ENCODE measurements at regions not wholly inside any gene's neighbourhood (a gene's known extent, or its start where the extent isn't known, plus 50 kb on each side); places are given as distances from the start of the nearest gene placed in this dataset.

DNA sequence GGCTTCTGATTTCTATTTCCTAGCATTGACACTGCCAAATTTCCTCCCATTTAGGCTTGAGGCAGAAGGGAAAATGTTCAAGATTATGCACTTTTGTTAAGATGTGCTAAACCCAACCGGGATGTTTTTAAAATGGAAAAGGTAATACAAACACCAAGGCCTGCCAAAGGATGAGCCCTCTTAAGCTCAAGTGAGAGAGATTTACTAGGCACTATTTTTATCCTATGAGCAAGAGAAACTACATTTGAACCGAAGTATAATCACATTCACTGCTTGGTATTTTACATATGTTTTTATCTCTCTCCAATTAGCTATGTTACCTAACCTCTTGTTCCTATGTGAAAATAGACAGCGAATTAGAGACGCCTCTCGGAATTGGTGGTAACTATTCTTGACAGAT, 295.8 kb downstream of the GABRB3 start:
- Histone ChIP-seq H3K4me3 (ENCODE audit: low read length) (no peak overlapping the region), H3K9me3 (ENCODE audit: insufficient read depth, low read depth, low read length) (peaks cover 9% of the 10 kb centered on the region), H3K9ac (ENCODE audit: low read depth, low read length) (no peak overlapping the region), H3K4me1 (ENCODE audit: insufficient read depth, low read length) (peaks cover 4% of the 10 kb centered on the region; the same call in 1 of the 2 replicates), H3K27me3 (ENCODE audit: insufficient read depth, low read length) (no peaks in the 10 kb centered on the region), H3K27ac (ENCODE audit: low read depth, low read length) (no peak overlapping the region), H3K36me3 (ENCODE audit: insufficient read depth, low read length) (no peaks in the 10 kb centered on the region)
- 96% methylated on average over 5 of the region's 5 CpGs for WGBS

DNA sequence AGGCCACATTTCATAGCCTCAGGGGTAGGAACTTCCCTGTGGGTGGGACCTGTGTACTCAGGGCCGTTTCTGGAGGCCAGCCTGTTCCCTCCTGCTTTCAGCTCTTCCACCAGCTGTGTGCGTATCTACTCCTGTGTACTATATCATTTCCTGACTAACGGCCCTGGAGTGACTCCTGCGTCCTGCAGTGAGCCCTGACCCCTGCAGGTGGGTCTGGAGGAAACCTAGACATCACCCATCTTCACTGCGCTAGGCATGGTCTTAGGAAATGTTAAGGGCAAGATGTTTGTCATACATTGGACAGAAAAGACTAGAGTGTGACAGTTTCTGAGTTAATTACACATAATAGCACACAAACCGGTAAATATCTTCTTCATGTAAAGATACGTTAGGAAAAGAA, 297.3 kb downstream of the GABRB3 start:
- Histone ChIP-seq H3K9me3 (ENCODE audit: insufficient read depth, low read depth, low read length) (peaks cover 9% of the 10 kb centered on the region), H3K36me3 (ENCODE audit: insufficient read depth, low read length) (no peaks in the 10 kb centered on the region)
- WGBS = 86% methylated on average over 4 of the region's 7 CpGs

DNA sequence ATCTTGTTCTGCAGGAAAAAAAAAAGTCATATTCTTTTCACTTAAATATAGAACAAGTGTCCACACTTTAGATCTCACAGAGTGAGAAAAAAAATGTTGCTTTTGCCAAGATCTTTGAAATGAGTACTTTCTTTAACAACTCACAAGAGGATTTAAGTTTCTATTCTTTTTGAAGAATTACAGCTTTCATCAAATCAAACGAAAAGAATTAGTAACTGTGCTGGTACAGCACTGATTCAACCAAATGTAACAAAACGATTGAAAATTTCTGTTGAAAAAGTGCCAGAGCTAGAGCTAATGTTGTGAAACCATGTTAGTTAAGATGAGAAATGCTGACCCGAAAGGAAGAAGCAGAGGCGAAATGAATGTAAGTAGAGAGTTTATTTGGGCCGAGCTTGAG, 300.2 kb downstream of the GABRB3 start:
- Histone ChIP-seq H3K9ac (ENCODE audit: low read depth, low read length) (no peak overlapping the region), H3K27ac (ENCODE audit: low read depth, low read length) (no peak overlapping the region), H3K4me3 (ENCODE audit: low read length) (no peak overlapping the region), H3K9me3 (ENCODE audit: insufficient read depth, low read depth, low read length) (peaks cover 9% of the 10 kb centered on the region), H3K36me3 (ENCODE audit: insufficient read depth, low read length) (no peaks in the 10 kb centered on the region), H3K4me1 (ENCODE audit: insufficient read depth, low read length) (peaks cover 4% of the 10 kb centered on the region; the same call in 1 of the 2 replicates), H3K27me3 (ENCODE audit: insufficient read depth, low read length) (no peaks in the 10 kb centered on the region)
- WGBS = 94% methylated on average over 5 of the region's 5 CpGs

More for the DNA sequence above, 297.3 kb downstream of the GABRB3 start:
- no peak overlapping the region for H3K4me3 ChIP-seq (ENCODE audit: low read length)
- no peak overlapping the region for H3K9ac ChIP-seq (ENCODE audit: low read depth, low read length)
- H3K27ac ChIP-seq (ENCODE audit: low read depth, low read length) = no peak overlapping the region
- no peaks in the 10 kb centered on the region for H3K27me3 ChIP-seq (ENCODE audit: insufficient read depth, low read length)
- peaks cover 4% of the 10 kb centered on the region; the same call in 1 of the 2 replicates for H3K4me1 ChIP-seq (ENCODE audit: insufficient read depth, low read length)

DNA sequence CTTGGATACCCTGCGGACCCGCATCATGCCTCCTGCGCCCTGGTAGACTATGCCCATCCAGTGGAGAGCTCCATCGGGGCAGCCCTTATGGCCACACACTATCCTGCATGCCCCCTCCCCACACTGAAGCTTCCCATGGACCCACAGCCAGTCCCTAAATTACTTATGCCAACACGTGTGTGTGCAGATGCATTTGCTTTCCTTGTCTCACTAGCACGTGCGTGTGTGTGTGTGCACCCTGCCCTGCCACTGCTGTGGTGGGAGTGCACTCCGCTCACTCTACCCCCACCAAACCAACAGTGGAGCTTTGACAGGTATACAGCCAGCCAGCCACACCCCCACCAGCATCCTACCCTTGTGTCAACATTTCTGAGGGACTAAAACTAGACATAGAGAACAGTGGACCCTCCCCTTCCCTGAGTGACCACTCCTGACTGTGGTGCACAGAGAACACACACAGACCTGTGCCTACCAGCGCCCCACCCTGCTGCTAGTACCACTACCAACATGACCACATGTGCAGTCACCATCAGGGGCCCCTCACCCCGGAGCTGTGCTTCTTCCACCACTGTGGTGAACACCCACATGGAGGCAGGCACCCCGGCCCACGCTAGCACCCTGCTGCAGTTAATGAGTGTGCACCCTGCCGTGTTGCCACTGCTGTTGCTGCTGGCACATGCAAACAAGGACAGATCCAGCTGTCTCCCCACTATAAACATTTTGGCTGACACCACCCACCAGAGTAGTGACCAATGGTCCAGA, 310.8 kb downstream of the GABRB3 start:
- H3K4me3 ChIP-seq (ENCODE audit: low read length) = no peak overlapping the region
- no peak overlapping the region for H3K9ac ChIP-seq (ENCODE audit: low read depth, low read length)
- no peaks in the 10 kb centered on the region for H3K36me3 ChIP-seq (ENCODE audit: insufficient read depth, low read length)
- no peaks in the 10 kb centered on the region for H3K4me1 ChIP-seq (ENCODE audit: insufficient read depth, low read length)
- no peaks in the 10 kb centered on the region for H3K27me3 ChIP-seq (ENCODE audit: insufficient read depth, low read length)
- H3K9me3 ChIP-seq (ENCODE audit: insufficient read depth, low read depth, low read length) = peaks cover 12% of the 10 kb centered on the region
- WGBS = 89% methylated on average over 13 of the region's 13 CpGs
- H3K27ac ChIP-seq (ENCODE audit: low read depth, low read length) = no peak overlapping the region

DNA sequence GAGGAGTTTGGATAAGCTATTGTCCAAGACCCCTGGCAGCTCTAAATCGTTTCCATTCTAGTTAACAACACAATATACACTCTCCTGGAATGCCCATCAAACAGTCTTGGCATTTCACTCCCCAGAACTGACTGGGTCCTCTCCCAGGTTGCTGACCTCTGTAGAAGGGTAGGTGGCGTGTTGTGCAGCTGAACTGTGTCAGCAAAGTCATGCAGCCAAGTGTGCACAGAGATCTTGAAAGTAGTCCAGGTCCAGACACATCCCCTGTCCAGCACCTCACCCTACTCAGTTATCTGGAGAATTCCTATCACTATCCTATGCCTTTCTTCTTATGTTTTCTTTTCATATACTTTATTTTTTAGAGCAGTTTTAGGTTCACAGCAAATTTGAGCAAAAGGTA, 312.7 kb downstream of the GABRB3 start:
- Histone ChIP-seq H3K27ac (ENCODE audit: low read depth, low read length) (no peak overlapping the region), H3K9ac (ENCODE audit: low read depth, low read length) (no peak overlapping the region), H3K36me3 (ENCODE audit: insufficient read depth, low read length) (no peaks in the 10 kb centered on the region), H3K27me3 (ENCODE audit: insufficient read depth, low read length) (no peaks in the 10 kb centered on the region), H3K4me3 (ENCODE audit: low read length) (no peak overlapping the region), H3K4me1 (ENCODE audit: insufficient read depth, low read length) (no peaks in the 10 kb centered on the region), H3K9me3 (ENCODE audit: insufficient read depth, low read depth, low read length) (peaks cover 14% of the 10 kb centered on the region)
- WGBS = 73% methylated on average over 2 of the region's 2 CpGs

DNA sequence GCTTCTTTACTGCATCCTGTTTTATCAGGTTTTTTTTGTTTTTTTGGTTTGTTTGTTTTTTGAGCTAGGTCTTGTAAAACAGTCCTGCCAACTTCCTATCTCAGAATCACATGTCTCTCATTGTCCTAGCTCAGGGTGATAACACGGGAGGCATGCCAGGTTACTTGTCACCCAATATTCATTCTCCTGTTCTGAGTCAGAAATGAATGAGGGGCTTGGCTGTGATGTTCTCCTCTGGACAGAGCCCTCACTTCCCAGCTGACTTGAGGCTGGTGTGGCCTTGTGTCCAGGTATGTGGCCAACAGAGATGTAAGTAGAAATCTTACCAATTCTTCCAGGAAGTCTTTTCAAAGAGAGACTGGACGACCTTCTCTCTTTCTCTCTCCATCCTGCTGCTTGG, 317.0 kb downstream of the GABRB3 start:
- Histone ChIP-seq H3K36me3 (ENCODE audit: insufficient read depth, low read length) (no peaks in the 10 kb centered on the region), H3K9ac (ENCODE audit: low read depth, low read length) (no peak overlapping the region), H3K27me3 (ENCODE audit: insufficient read depth, low read length) (no peaks in the 10 kb centered on the region), H3K4me3 (ENCODE audit: low read length) (no peak overlapping the region), H3K9me3 (ENCODE audit: insufficient read depth, low read depth, low read length) (peaks cover 14% of the 10 kb centered on the region), H3K27ac (ENCODE audit: low read depth, low read length) (no peak overlapping the region), H3K4me1 (ENCODE audit: insufficient read depth, low read length) (no peaks in the 10 kb centered on the region)
- WGBS = 90% methylated on average over 2 of the region's 2 CpGs

DNA sequence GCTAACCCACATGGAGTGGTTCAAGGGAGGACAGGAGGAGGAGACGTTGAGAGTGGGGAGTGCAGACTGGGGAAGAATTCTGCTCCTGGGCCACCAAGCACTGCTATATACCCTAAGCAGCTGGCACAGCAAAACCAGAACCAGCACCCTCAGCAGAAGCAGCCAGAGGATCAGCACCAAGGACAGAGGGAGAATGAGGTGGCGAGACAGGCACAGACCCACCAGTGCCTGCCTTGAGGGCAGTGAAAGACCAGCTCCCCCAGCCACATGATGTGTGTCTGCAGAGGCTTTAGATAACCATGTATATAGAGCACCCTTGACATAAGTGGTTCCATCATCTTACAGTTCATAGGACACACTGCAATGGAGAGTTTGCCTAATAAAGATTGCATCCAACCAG, 319.0 kb downstream of the GABRB3 start:
- WGBS = 68% methylated on average over 2 of the region's 2 CpGs
- Histone ChIP-seq H3K27ac (ENCODE audit: low read depth, low read length) (no peak overlapping the region), H3K9me3 (ENCODE audit: insufficient read depth, low read depth, low read length) (peaks cover 14% of the 10 kb centered on the region)

DNA sequence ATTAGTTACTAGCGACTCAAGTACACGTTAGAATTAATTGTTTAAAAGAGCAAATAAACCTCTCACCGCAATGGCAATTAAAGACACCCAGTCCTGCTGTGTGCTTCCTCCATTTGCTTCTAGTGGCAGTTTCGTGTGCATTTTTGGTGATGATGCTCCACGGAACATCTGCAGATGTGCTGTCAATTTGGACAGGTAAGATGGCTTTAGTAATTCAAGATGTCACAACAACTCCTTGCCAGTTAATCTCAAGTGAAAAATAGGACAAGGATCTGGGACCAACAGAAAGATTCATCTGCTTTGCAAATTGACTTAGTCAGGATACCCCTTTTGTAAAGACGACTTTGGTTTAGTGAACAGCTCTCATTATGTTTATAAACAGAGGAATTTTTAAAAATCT, 320.9 kb downstream of the GABRB3 start:
- Histone ChIP-seq H3K27ac (ENCODE audit: low read depth, low read length) (no peak overlapping the region), H3K4me3 (ENCODE audit: low read length) (no peak overlapping the region), H3K36me3 (ENCODE audit: insufficient read depth, low read length) (no peaks in the 10 kb centered on the region), H3K9ac (ENCODE audit: low read depth, low read length) (no peak overlapping the region), H3K9me3 (ENCODE audit: insufficient read depth, low read depth, low read length) (peaks cover 2% of the 10 kb centered on the region), H3K27me3 (ENCODE audit: insufficient read depth, low read length) (no peaks in the 10 kb centered on the region), H3K4me1 (ENCODE audit: insufficient read depth, low read length) (peaks cover 16% of the 10 kb centered on the region; the same call in 1 of the 2 replicates)
- WGBS = 83% methylated on average over 6 of the region's 6 CpGs

More for the DNA sequence above, 319.0 kb downstream of the GABRB3 start:
- H3K4me1 ChIP-seq (ENCODE audit: insufficient read depth, low read length) = peaks cover 13% of the 10 kb centered on the region; the same call in 1 of the 2 replicates
- H3K9ac ChIP-seq (ENCODE audit: low read depth, low read length) = no peak overlapping the region
- no peaks in the 10 kb centered on the region for H3K36me3 ChIP-seq (ENCODE audit: insufficient read depth, low read length)
- no peaks in the 10 kb centered on the region for H3K27me3 ChIP-seq (ENCODE audit: insufficient read depth, low read length)
- H3K4me3 ChIP-seq (ENCODE audit: low read length) = no peak overlapping the region

DNA sequence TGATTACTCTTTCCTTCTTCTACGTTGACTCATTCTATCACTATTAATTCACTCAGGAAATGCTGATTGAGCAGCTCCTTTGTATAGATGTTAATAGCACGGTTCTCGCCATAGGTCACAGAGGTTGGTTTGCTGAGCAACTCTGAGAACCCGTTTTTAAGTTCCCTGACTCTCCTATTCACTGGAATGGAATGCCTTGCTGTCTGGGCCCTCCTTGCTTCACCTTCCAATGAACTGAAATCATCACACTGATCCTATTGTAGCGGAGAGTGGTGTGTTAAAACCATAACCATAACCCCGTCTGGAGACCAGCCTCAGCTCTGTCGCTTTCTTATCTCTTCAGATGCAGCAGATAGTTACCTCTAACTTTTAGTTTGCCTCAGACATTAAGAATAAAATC, 323.6 kb downstream of the GABRB3 start:
- no peaks in the 10 kb centered on the region for H3K36me3 ChIP-seq (ENCODE audit: insufficient read depth, low read length)
- H3K4me1 ChIP-seq (ENCODE audit: insufficient read depth, low read length) = peaks cover 16% of the 10 kb centered on the region; the same call in 1 of the 2 replicates
- H3K27me3 ChIP-seq (ENCODE audit: insufficient read depth, low read length) = no peaks in the 10 kb centered on the region
- H3K9ac ChIP-seq (ENCODE audit: low read depth, low read length) = no peak overlapping the region
- no peaks in the 10 kb centered on the region for H3K9me3 ChIP-seq (ENCODE audit: insufficient read depth, low read depth, low read length)
- WGBS = 51% methylated on average over 7 of the region's 7 CpGs
- no peak overlapping the region for H3K4me3 ChIP-seq (ENCODE audit: low read length)
- H3K27ac ChIP-seq (ENCODE audit: low read depth, low read length) = peak overlapping the region; percentile 34; the same call in 1 of the 2 replicates

DNA sequence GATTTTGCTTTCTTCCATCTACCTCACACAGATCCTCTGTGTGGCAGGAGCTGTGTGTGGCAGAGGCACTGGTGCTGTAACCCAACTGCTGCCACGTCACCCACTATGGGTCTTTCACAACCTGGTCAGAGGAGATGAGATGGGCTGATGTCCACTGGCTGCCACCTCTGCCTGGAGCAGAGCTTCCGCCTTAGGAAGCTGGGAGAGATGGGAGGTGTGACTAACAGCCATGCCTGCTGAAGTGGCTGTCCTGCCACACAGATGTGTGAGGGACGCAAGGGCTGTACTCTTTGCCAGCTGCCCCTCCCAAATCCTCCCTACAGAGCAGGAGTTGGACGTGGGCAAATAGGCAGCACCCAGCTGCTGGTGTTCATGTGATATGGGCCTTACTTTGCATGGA, 329.5 kb downstream of the GABRB3 start:
- H3K9me3 ChIP-seq (ENCODE audit: insufficient read depth, low read depth, low read length) = no peaks in the 10 kb centered on the region
- no peak overlapping the region for H3K9ac ChIP-seq (ENCODE audit: low read depth, low read length)
- H3K27me3 ChIP-seq (ENCODE audit: insufficient read depth, low read length) = no peaks in the 10 kb centered on the region
- H3K4me1 ChIP-seq (ENCODE audit: insufficient read depth, low read length) = no peaks in the 10 kb centered on the region
- H3K27ac ChIP-seq (ENCODE audit: low read depth, low read length) = no peak overlapping the region
- H3K36me3 ChIP-seq (ENCODE audit: insufficient read depth, low read length) = no peaks in the 10 kb centered on the region
- 89% methylated on average over 4 of the region's 4 CpGs for WGBS
- H3K4me3 ChIP-seq (ENCODE audit: low read length) = no peak overlapping the region

DNA sequence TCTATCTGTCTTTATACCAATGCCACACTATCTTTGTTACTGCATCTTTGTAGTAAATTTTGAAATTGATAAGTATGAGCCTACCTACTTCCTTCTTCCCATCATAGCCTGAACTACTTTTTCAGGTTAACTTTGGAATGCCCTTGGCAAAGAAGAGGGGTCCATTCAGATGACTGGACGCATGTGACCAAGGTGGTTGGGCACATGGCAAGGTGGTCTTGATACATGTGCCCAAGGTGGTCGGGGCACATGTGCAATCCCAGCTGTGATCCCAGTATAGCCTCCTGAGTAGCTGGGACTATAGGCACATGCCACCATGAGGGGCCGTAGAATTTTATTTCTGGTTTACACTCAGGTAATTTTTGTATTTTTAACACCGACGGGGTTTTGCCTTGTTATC, 330.2 kb downstream of the GABRB3 start:
- no peak overlapping the region for H3K9ac ChIP-seq (ENCODE audit: low read depth, low read length)
- H3K4me1 ChIP-seq (ENCODE audit: insufficient read depth, low read length) = no peaks in the 10 kb centered on the region
- H3K27me3 ChIP-seq (ENCODE audit: insufficient read depth, low read length) = no peaks in the 10 kb centered on the region
- no peaks in the 10 kb centered on the region for H3K9me3 ChIP-seq (ENCODE audit: insufficient read depth, low read depth, low read length)
- 95% methylated on average over 5 of the region's 5 CpGs for WGBS
- H3K27ac ChIP-seq (ENCODE audit: low read depth, low read length) = no peak overlapping the region
- H3K4me3 ChIP-seq (ENCODE audit: low read length) = no peak overlapping the region
- H3K36me3 ChIP-seq (ENCODE audit: insufficient read depth, low read length) = no peaks in the 10 kb centered on the region

Data from HUES64 (cell line).